Tibial artery (tissue), 4 donors: ENCODE measurements at regions not wholly inside any gene's neighbourhood (a gene's known extent, or its start where the extent isn't known, plus 50 kb on each side); places are given as distances from the start of the nearest gene placed in this dataset.

Experiments
- DNase-seq, 2 donors: peaks; one replicate each; pipeline ENCODE4 v3.0.0-alpha.2; 2019
- H3K27ac ChIP-seq, 2 donors: fragments of 200-600 bp; sonication (generic) in 1 of 2; 1 replicate in 1 of 2; 2 replicates in 1 of 2; pipeline ENCODE4 v1.5.1; 2018 to 2019; ENCODE audit warnings: mild to moderate bottlenecking in 1 of 2
- H3K27me3 ChIP-seq, 2 donors: fragments of 200-600 bp; sonication (generic) in 1 of 2; one replicate each; pipeline versions ENCODE4 v1.5.1 to v1.6.0; 2016 to 2019
- H3K36me3 ChIP-seq, 3 donors: fragments of 200-600 bp; sonication (generic) in 2 of 3; one replicate each; pipeline ENCODE4 v1.5.1; 2016 to 2019; ENCODE audit warnings: mild to moderate bottlenecking in 2 of 3
- H3K4me1 ChIP-seq, 4 donors: fragments of 200-600 bp; sonication (generic) in 2 of 4; 1 replicate in 3 of 4; 2 replicates in 1 of 4; pipeline ENCODE4 v1.5.1; 2016 to 2019
- H3K4me3 ChIP-seq, 2 donors: fragments of 200-600 bp; sonication (generic) in 1 of 2; 1 replicate in 1 of 2; 2 replicates in 1 of 2; pipeline ENCODE4 v1.5.1; 2018 to 2019; ENCODE audit warnings: mild to moderate bottlenecking in 2 of 2
- H3K9me3 ChIP-seq, 3 donors: fragments of 200-600 bp; sonication (generic) in 1 of 3; one replicate each; pipeline ENCODE4 v1.5.1; 2016 to 2019
- CTCF ChIP-seq, 2 experiments: fragments of 200-600 bp in 1 of 2; fragments of 450-650 bp in 1 of 2; IDR thresholded peaks; one replicate each; pipeline ENCODE4 v1.5.1; 2017 to 2019; ENCODE audit warnings: antibody characterized with exemption in 2 of 2, mild to moderate bottlenecking in 1 of 2, moderate library complexity in 1 of 2
- intact Hi-C: fragments of 100-400 bp; cut with DNase I; formaldehyde crosslinking; loops from one replicate; pipeline ENCODE4 v1.15.0; 2023; ENCODE audit warnings: low total_unique reads

- H3K4me1 ChIP-seq = no peaks in the 10 kb centered on the region
- H3K4me3 ChIP-seq = no peak overlapping the region
- H3K9me3 ChIP-seq = no peaks in the 10 kb centered on the region
- H3K27me3 ChIP-seq = peaks cover 0 to 10% of the 10 kb centered on the region in 2 donors
- DNase-seq = peak in 1 of 2 donors; percentile 32
- intact Hi-C loops = no loop called here
- H3K36me3 ChIP-seq = no peaks in the 10 kb centered on the region
- no peak for TF ChIP-seq CTCF (IDR thresholded peaks at IDR 0.05)
- no peak overlapping the region for H3K27ac ChIP-seq
Measured at GRCh38 chr22:49234459-49234858, 593.2 kb downstream of the BRD1 start.

- Histone ChIP-seq H3K4me3 (no peak overlapping the region), H3K27ac (no peak overlapping the region), H3K9me3 (no peaks in the 10 kb centered on the region), H3K4me1 (no peaks in the 10 kb centered on the region), H3K27me3 (peaks cover 0 to 10% of the 10 kb centered on the region in 2 donors), H3K36me3 (no peaks in the 10 kb centered on the region)
- intact Hi-C loops = no loop called here
- DNase-seq = peak in 1 of 2 donors; percentile 33
- no peak for TF ChIP-seq CTCF (IDR thresholded peaks at IDR 0.05)
Measured at GRCh38 chr22:49233507-49234100, 594.1 kb downstream of the BRD1 start.

- Histone ChIP-seq H3K27me3 (peaks cover 0 to 10% of the 10 kb centered on the region in 2 donors), H3K27ac (no peak overlapping the region), H3K4me1 (no peaks in the 10 kb centered on the region), H3K4me3 (no peak overlapping the region), H3K9me3 (no peaks in the 10 kb centered on the region), H3K36me3 (no peaks in the 10 kb centered on the region)
- intact Hi-C loops = no loop called here
- peak in 1 of 2 donors; percentile 40 for DNase-seq
- TF ChIP-seq CTCF (IDR thresholded peaks at IDR 0.05) = no peak
Measured at GRCh38 chr22:49232319-49233067, 595.2 kb downstream of the BRD1 start.

GRCh38 chr22:49230194-49230577, 597.5 kb downstream of the BRD1 start:
- H3K27ac ChIP-seq = no peak overlapping the region
- H3K4me3 ChIP-seq = no peak overlapping the region
- no peak for TF ChIP-seq CTCF (IDR thresholded peaks at IDR 0.05)
- no peaks in the 10 kb centered on the region for H3K36me3 ChIP-seq
- peak in 1 of 2 donors; percentile 48 for DNase-seq
- H3K27me3 ChIP-seq = peaks cover 0 to 10% of the 10 kb centered on the region in 2 donors
- H3K9me3 ChIP-seq = no peaks in the 10 kb centered on the region
- no peaks in the 10 kb centered on the region for H3K4me1 ChIP-seq
- intact Hi-C loops = no loop called here

GRCh38 chr22:49229483-49230193, 598.0 kb downstream of the BRD1 start:
- Histone ChIP-seq H3K27ac (no peak overlapping the region), H3K4me3 (no peak overlapping the region), H3K27me3 (peaks cover 0 to 10% of the 10 kb centered on the region in 2 donors), H3K4me1 (no peaks in the 10 kb centered on the region), H3K36me3 (no peaks in the 10 kb centered on the region), H3K9me3 (no peaks in the 10 kb centered on the region)
- intact Hi-C loops = no loop called here
- TF ChIP-seq CTCF (IDR thresholded peaks at IDR 0.05) = no peak
- DNase-seq = no peak
